ENCODE measurements at regions not wholly inside any gene's neighbourhood (a gene's known extent, or its start where the extent isn't known, plus 50 kb on each side); places are given as distances from the start of the nearest gene placed in this dataset.
A peak's percentile ranks its signal among the peaks of the same experiment; 100 is the strongest.
"Not testable (repeated sequence)": the region's sequence is repeated elsewhere in the genome, so short reads cannot be mapped to it uniquely, and the experiment has no call there.

- in situ Hi-C loops (cut with HindIII; ENCODE audit: low pct_unique_long_range_greater_than_20kb, low sequenced_read_pairs); DNase-seq (ENCODE audit: low read depth, low spot score): not testable (repeated sequence)
Measured at GRCh38 chr21:6363591-6363990, 4157.8 kb upstream of the TPTE start.

DNA sequence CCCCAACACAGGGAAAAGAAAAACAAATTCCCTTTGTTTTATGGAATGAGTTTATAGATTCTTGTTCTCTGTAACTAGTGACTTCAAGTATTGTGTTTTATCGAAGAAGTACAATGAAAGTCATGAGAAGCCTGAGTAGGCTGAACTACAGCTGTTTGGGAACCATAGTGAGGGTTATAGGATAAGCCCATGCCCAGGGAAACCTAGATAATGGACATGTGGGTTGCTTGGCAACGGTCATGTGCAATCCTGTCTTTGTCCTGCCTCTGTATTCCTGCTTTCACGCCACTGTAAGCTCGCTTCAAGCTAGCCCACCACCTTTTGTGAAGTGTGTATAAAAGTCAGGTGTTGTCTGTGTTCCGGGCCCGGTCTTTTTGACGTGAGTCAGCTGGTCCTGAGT, 4152.6 kb upstream of the TPTE start:
- DNase-seq (ENCODE audit: low read depth, low spot score): peak; percentile 61
- in situ Hi-C loops (cut with HindIII; ENCODE audit: low pct_unique_long_range_greater_than_20kb, low sequenced_read_pairs): not testable (repeated sequence)

DNA sequence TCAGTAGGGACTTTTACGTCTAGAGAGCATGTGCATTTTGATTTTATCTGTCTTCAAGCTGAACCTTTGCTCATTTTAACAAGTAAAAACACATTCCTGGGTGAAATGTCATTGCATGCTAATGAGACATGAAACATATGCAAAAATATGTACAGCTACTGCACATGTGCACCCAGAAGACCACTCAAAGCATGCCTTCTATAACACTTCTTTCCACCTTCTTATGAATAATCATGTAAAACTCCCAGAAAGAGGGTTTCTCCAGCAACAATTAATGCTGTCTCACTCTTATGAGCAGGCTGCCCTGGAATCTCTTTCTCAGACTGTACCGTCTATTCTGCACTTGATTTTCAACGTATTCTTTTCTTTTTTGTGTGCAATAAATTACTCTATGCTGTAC, 4148.1 kb upstream of the TPTE start:
- in situ Hi-C loops (cut with HindIII; ENCODE audit: low pct_unique_long_range_greater_than_20kb, low sequenced_read_pairs); DNase-seq (ENCODE audit: low read depth, low spot score): not testable (repeated sequence)

DNA sequence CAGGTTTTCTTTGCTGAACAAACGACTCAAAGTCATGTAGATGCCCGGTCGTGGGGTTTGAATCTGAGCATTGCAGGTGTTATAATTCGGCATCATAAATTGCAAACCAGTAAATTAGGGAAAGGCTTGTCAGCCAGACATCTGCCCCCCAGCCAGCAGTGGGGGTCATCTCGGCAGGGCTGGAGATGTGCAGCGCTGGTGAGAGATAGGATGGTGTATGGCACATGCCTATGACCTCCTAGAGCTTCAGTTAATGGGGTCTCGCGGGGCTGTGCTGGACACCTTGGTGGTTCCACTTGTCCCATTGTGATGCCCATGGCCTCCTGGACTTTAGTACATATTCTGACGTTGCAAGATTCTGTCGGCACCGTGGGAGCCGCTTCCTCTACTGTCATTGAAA, 4147.2 kb upstream of the TPTE start:
- in situ Hi-C loops (cut with HindIII; ENCODE audit: low pct_unique_long_range_greater_than_20kb, low sequenced_read_pairs): not testable (repeated sequence)
- peak; percentile 1 for DNase-seq (ENCODE audit: low read depth, low spot score)

DNA sequence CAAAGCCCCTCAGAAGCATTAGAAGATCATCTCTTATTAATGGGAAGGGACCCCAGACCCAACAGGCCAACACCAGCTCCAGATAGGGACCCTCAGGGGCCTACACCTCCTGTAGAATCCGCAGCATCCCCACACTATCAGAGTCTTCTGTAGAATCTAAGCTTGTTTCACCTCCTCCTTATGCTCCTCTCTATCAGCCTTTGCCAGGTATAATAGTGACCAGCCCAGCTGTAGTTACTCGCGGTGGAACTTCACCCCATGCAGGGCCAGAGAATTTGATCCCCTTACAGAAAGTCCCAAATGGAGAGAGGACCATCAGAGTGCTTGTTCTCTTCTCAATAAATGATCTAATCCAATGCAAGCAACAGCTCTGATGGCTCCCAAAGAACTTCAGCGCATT, 4146.5 kb upstream of the TPTE start:
- peak; percentile 1 for DNase-seq (ENCODE audit: low read depth, low spot score)
- in situ Hi-C loops (cut with HindIII; ENCODE audit: low pct_unique_long_range_greater_than_20kb, low sequenced_read_pairs): not testable (repeated sequence)

GRCh38 chr21:6375776-6376175, 4145.6 kb upstream of the TPTE start:
- in situ Hi-C loops (cut with HindIII; ENCODE audit: low pct_unique_long_range_greater_than_20kb, low sequenced_read_pairs); DNase-seq (ENCODE audit: low read depth, low spot score): not testable (repeated sequence)

GRCh38 chr21:6376321-6377070, 4144.9 kb upstream of the TPTE start:
- DNase-seq (ENCODE audit: low read depth, low spot score); in situ Hi-C loops (cut with HindIII; ENCODE audit: low pct_unique_long_range_greater_than_20kb, low sequenced_read_pairs): not testable (repeated sequence)

Small RNA genes in the stretch of these regions (small RNA-seq; reads per million reads assigned to genes)
- 0 reads per million in 2 experiments for gene RF00019

Data from SK-MEL-5 (cell line).